Astrocyte of the spinal cord (primary cell): ENCODE measurements at regions not wholly inside any gene's neighbourhood (a gene's known extent, or its start where the extent isn't known, plus 50 kb on each side); places are given as distances from the start of the nearest gene placed in this dataset.
"Not testable (repeated sequence)": the region's sequence is repeated elsewhere in the genome, so short reads cannot be mapped to it uniquely, and the experiment has no call there.

Experiments
- DNase-seq: peaks from one replicate; pipeline ENCODE4 v3.0.0; 2011; ENCODE audit warnings: low read depth, low spot score
- H3K4me3 ChIP-seq: 2 replicates; pipeline ENCODE4 v1.5.1; 2011; ENCODE audit warnings: low read depth, mild to moderate bottlenecking, low read length, moderate library complexity
- CTCF ChIP-seq: IDR thresholded peaks from 2 replicates; pipeline ENCODE4 v1.5.1; 2012; ENCODE audit warnings: low read depth, mild to moderate bottlenecking, low read length, inconsistent platforms
- in situ Hi-C: cut with HindIII; loops from 2 replicates; pipeline ENCODE4 v1.10.0; 2017; ENCODE audit warnings: low sequenced_read_pairs

GRCh38 chr6:9131616-9132015, 696.3 kb upstream of the SLC35B3 start:
- H3K4me3 ChIP-seq = no peak overlapping the region
- no peak for DNase-seq
- no peak for TF ChIP-seq CTCF
- in situ Hi-C loops = no loop called here

- no peak overlapping the region for H3K4me3 ChIP-seq
- no peak for TF ChIP-seq CTCF
- no peak for DNase-seq
- in situ Hi-C loops = no loop called here
These were observed 695.9 kb upstream of the SLC35B3 start for GRCh38 chr6:9131201-9131600.

GRCh38 chr6:9128970-9129369, 693.6 kb upstream of the SLC35B3 start:
- no peak overlapping the region for H3K4me3 ChIP-seq
- in situ Hi-C loops = no loop called here
- DNase-seq = no peak
- no peak for TF ChIP-seq CTCF

GRCh38 chr6:9126878-9127560, 691.7 kb upstream of the SLC35B3 start:
- peak; percentile 93 for DNase-seq
- no peak overlapping the region for H3K4me3 ChIP-seq
- TF ChIP-seq CTCF = no peak
- in situ Hi-C loops = no loop called here

GRCh38 chr6:9126034-9126433, 690.7 kb upstream of the SLC35B3 start:
- DNase-seq, H3K4me3 ChIP-seq, in situ Hi-C loops: not testable (repeated sequence)

- DNase-seq = peak; percentile 34
- H3K4me3 ChIP-seq = no peak overlapping the region
- no peak for TF ChIP-seq CTCF
- in situ Hi-C loops = no loop called here
These were observed 686.2 kb upstream of the SLC35B3 start for GRCh38 chr6:9121549-9121948.

GRCh38 chr6:9116026-9116425, 680.7 kb upstream of the SLC35B3 start:
- in situ Hi-C loops = no loop called here
- no peak overlapping the region for H3K4me3 ChIP-seq
- TF ChIP-seq CTCF = no peak
- peak; percentile 78 for DNase-seq
